ENCODE measurements at regions not wholly inside any gene's neighbourhood (a gene's known extent, or its start where the extent isn't known, plus 50 kb on each side); places are given as distances from the start of the nearest gene placed in this dataset.

- TF ChIP-seq EZH2 (IDR thresholded peaks at IDR 0.05; ENCODE audit: insufficient read depth, poor library complexity, severe bottlenecking) = no peak
- TF ChIP-seq EZH2phosphoT487 (IDR thresholded peaks at IDR 0.05; ENCODE audit: insufficient read depth, low read depth) = no peak
These were observed 250.0 kb downstream of the GPAT3 start for GRCh38 chr4:83785891-83786290.
